ENCODE measurements at regions not wholly inside any gene's neighbourhood (a gene's known extent, or its start where the extent isn't known, plus 50 kb on each side); places are given as distances from the start of the nearest gene placed in this dataset.

GRCh38 chr15:96428742-96429141, 98.2 kb downstream of the NR2F2 start (continued):
- TF ChIP-seq ZNF530 (tag by site-specific recombination; IDR thresholded peaks at IDR 0.05; ENCODE audit: low read depth) (no peak), GLI2 (tag by site-specific recombination; IDR thresholded peaks at IDR 0.05; ENCODE audit: borderline replicate concordance, low read depth) (no peak), ZNF560 (tag by site-specific recombination; IDR thresholded peaks at IDR 0.05; ENCODE audit: borderline replicate concordance) (no peak), ZNF239 (tag by site-specific recombination; IDR thresholded peaks at IDR 0.05) (no peak), ZNF184 (tag by site-specific recombination; IDR thresholded peaks at IDR 0.05) (0 out of 2 replicates have a peak, but pooled peaks have one; percentile 45), PATZ1 (tag by site-specific recombination; IDR thresholded peaks at IDR 0.05) (no peak), YY2 (tag by site-specific recombination; IDR thresholded peaks at IDR 0.05) (no peak), REPIN1 (tag by site-specific recombination; IDR thresholded peaks at IDR 0.05; ENCODE audit: low read depth) (no peak), ZSCAN18 (tag by site-specific recombination; IDR thresholded peaks at IDR 0.05) (no peak), ZNF776 (tag by site-specific recombination; IDR thresholded peaks at IDR 0.05; ENCODE audit: borderline replicate concordance) (no peak), ZNF596 (tag by site-specific recombination; IDR thresholded peaks at IDR 0.05) (no peak), ATF2 (tag by site-specific recombination; IDR thresholded peaks at IDR 0.05; ENCODE audit: low read depth) (peak; percentile 34; the same call in 1 of the 2 replicates), ZBTB11 (tag by site-specific recombination; conservative IDR thresholded peaks at IDR 0.05; ENCODE audit: low read depth) (no peak), ZNF629 (tag by site-specific recombination; IDR thresholded peaks at IDR 0.05) (peak; percentile 91), ZBTB1 (tag by site-specific recombination; IDR thresholded peaks at IDR 0.05) (no peak), ZNF335 (tag by site-specific recombination; conservative IDR thresholded peaks at IDR 0.05) (peak; percentile 64), ZBTB21 (tag by site-specific recombination; IDR thresholded peaks at IDR 0.05) (peak; percentile 91), KLF10 (tag by site-specific recombination; IDR thresholded peaks at IDR 0.05) (no peak), ZNF138 (tag by site-specific recombination; IDR thresholded peaks at IDR 0.05; ENCODE audit: borderline replicate concordance) (no peak), ZNF785 (tag by site-specific recombination; IDR thresholded peaks at IDR 0.05) (no peak), SP2 (tag by site-specific recombination; IDR thresholded peaks at IDR 0.05) (no peak), GLI4 (tag by site-specific recombination; IDR thresholded peaks at IDR 0.05) (no peak), ZNF555 (tag by site-specific recombination; conservative IDR thresholded peaks at IDR 0.05) (no peak), SP7 (tag by site-specific recombination; IDR thresholded peaks at IDR 0.05) (peak; percentile 55; the same call in 1 of the 2 replicates), ZNF768 (tag by site-specific recombination; IDR thresholded peaks at IDR 0.05) (no peak), ZNF157 (tag by site-specific recombination; IDR thresholded peaks at IDR 0.05) (no peak), ZNF146 (tag by site-specific recombination; IDR thresholded peaks at IDR 0.05) (no peak), ZNF626 (tag by site-specific recombination; IDR thresholded peaks at IDR 0.05) (no peak), ZNF747 (tag by site-specific recombination; IDR thresholded peaks at IDR 0.05) (no peak), SP3 (tag by site-specific recombination; IDR thresholded peaks at IDR 0.05) (no peak), ZNF266 (tag by site-specific recombination; IDR thresholded peaks at IDR 0.05; ENCODE audit: low read depth) (no peak), ZNF221 (tag by site-specific recombination; IDR thresholded peaks at IDR 0.05; ENCODE audit: borderline replicate concordance) (no peak), ZFP41 (tag by site-specific recombination; IDR thresholded peaks at IDR 0.05; ENCODE audit: borderline replicate concordance) (no peak)

All from HEK293 (cell line).